Neural crest cell (in vitro differentiated cells): ENCODE measurements at regions not wholly inside any gene's neighbourhood (a gene's known extent, or its start where the extent isn't known, plus 50 kb on each side); places are given as distances from the start of the nearest gene placed in this dataset.

Experiments
- DNase-seq: peaks from one replicate; pipeline ENCODE4 v3.0.0; 2021; ENCODE audit warnings: low read depth, mixed read lengths, low spot score
- H3K27ac Mint-ChIP-seq: one replicate; pipeline ENCODE4 v1.8.0; 2021; ENCODE audit warnings: mild to moderate bottlenecking, mixed read lengths; ENCODE audit not compliant: unreplicated experiment
- H3K27me3 Mint-ChIP-seq: 2 replicates; pipeline ENCODE4 v1.8.0; 2021; ENCODE audit warnings: low read depth, mild to moderate bottlenecking, mixed read lengths
- H3K36me3 Mint-ChIP-seq: 2 replicates; pipeline ENCODE4 v1.8.0; 2021; ENCODE audit warnings: low read depth, mild to moderate bottlenecking, mixed read lengths
- H3K4me1 Mint-ChIP-seq: 2 replicates; pipeline ENCODE4 v1.8.0; 2021; ENCODE audit warnings: mixed read lengths
- H3K4me3 Mint-ChIP-seq: one replicate; pipeline ENCODE4 v1.8.0; 2021; ENCODE audit warnings: mild to moderate bottlenecking, mixed read lengths
- H3K9me3 Mint-ChIP-seq: 2 replicates; pipeline ENCODE4 v1.8.0; 2021; ENCODE audit warnings: mixed read lengths
- CTCF ChIP-seq: fragments of 200-600 bp; sonication (generic); conservative IDR thresholded peaks from 2 replicates; pipeline ENCODE4 v1.5.0; 2021; ENCODE audit warnings: antibody characterized with exemption, mild to moderate bottlenecking

- Mint-ChIP-seq H3K27me3 (peaks cover 18% of the 10 kb centered on the region), H3K4me1 (no peaks in the 10 kb centered on the region), H3K27ac (no peak overlapping the region), H3K9me3 (no peaks in the 10 kb centered on the region), H3K4me3 (no peak overlapping the region), H3K36me3 (no peaks in the 10 kb centered on the region)
- no peak for DNase-seq
- no peak for TF ChIP-seq CTCF
Observed at GRCh38 chr15:92288755-92289154, 104.9 kb upstream of the ST8SIA2 start.

GRCh38 chr15:92289733-92290132, 103.9 kb upstream of the ST8SIA2 start:
- no peak for TF ChIP-seq CTCF
- Mint-ChIP-seq H3K36me3 (no peaks in the 10 kb centered on the region), H3K27me3 (peaks cover 24% of the 10 kb centered on the region), H3K4me1 (no peaks in the 10 kb centered on the region), H3K4me3 (no peak overlapping the region), H3K27ac (no peak overlapping the region), H3K9me3 (no peaks in the 10 kb centered on the region)
- no peak for DNase-seq

GRCh38 chr15:92290359-92290992, 103.2 kb upstream of the ST8SIA2 start:
- no peak for TF ChIP-seq CTCF
- no peaks in the 10 kb centered on the region for H3K36me3 Mint-ChIP-seq
- no peaks in the 10 kb centered on the region for H3K4me1 Mint-ChIP-seq
- DNase-seq: no peak
- H3K27ac Mint-ChIP-seq: no peak overlapping the region
- no peak overlapping the region for H3K4me3 Mint-ChIP-seq
- peaks cover 24% of the 10 kb centered on the region for H3K27me3 Mint-ChIP-seq
- H3K9me3 Mint-ChIP-seq: no peaks in the 10 kb centered on the region

DNA sequence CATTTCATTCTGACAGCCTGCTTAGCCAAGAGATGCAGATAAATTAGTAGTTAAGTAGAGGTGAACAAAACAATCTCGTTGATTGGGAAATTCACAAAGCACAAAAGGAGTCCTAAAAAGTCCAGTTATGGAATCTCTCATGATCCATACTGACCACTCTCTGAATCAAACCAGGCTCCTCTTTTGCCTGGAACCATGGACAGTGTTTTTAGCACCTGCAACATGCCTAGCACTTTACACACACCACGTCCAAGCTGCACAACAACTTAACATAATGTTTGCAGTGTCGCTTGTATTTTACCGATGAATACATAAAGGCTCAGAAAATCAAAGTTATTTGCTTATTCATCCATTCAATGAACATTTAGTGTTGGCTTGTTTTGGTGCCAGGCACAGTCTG, 101.8 kb upstream of the ST8SIA2 start:
- peaks cover 24% of the 10 kb centered on the region for H3K27me3 Mint-ChIP-seq
- no peaks in the 10 kb centered on the region for H3K4me1 Mint-ChIP-seq
- DNase-seq: no peak
- H3K4me3 Mint-ChIP-seq: no peak overlapping the region
- H3K9me3 Mint-ChIP-seq: no peaks in the 10 kb centered on the region
- H3K36me3 Mint-ChIP-seq: no peaks in the 10 kb centered on the region
- TF ChIP-seq CTCF: no peak
- no peak overlapping the region for H3K27ac Mint-ChIP-seq

DNA sequence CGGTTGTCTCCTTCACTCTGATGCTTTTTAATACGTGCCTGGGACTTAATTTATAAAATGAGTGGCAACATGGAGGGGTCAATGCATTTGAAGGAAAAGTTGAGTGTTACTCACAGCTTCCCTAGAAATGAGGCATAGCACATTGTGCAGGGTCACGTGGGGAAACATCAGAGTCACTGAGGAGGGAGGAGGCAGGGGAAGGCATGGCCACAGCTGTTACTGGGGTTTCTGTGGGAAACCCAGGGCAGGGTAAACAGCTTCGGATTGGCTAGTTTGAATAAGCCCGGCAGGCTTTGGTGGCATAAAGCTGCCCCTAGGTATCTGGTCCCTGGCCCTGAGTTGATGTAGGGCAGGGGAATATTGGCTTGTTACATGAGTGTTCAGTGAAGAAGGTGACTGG, 98.9 kb upstream of the ST8SIA2 start:
- no peak overlapping the region for H3K27ac Mint-ChIP-seq
- no peak for TF ChIP-seq CTCF
- no peaks in the 10 kb centered on the region for H3K9me3 Mint-ChIP-seq
- DNase-seq: no peak
- H3K27me3 Mint-ChIP-seq: peaks cover 24% of the 10 kb centered on the region
- H3K36me3 Mint-ChIP-seq: no peaks in the 10 kb centered on the region
- no peak overlapping the region for H3K4me3 Mint-ChIP-seq
- H3K4me1 Mint-ChIP-seq: no peaks in the 10 kb centered on the region
